Omental fat pad (tissue), 3 donors: ENCODE measurements at regions not wholly inside any gene's neighbourhood (a gene's known extent, or its start where the extent isn't known, plus 50 kb on each side); places are given as distances from the start of the nearest gene placed in this dataset.

Source experiments
- ATAC-seq: fragments of 150-250 bp; one replicate; pipeline ENCODE4 v1.9.1; 2016; ENCODE audit warnings: mild to moderate bottlenecking, moderate library complexity; ENCODE audit not compliant: low FRiP score
- DNase-seq: peaks from one replicate; pipeline ENCODE4 v3.0.0-alpha.2; 2019; ENCODE audit warnings: low spot score
- TF ChIP-seq, protein P1 (sequence below), 3 donors: fragments of 450-650 bp; IDR thresholded peaks; one replicate each; pipeline ENCODE4 v1.5.1; 2016 to 2017; ENCODE audit warnings: antibody characterized with exemption in 3 of 3, mild to moderate bottlenecking in 3 of 3, moderate library complexity in 2 of 3

DNA sequence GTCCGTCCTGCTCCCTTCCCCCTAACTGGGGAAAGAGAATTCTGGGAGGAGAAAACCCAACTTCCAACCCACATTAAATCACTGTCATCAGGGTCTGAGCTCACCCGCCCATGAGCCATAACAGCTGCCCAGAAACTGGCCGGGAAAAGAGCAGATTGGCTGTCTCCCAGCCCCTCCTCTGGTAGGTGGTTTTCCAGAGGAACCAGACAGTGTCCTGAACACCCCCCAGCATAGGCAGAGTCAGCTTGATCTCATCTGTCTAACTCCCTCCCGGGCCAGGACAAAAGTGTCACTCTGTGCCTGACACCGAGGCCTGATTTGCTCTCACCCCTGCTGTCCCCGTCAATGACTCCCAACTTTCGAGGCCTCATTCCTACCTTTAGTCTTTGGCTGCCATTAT, 197.0 kb downstream of the AXIN2 start:
- no peak for DNase-seq
- ATAC-seq: no peak
- TF ChIP-seq, protein P1, sequence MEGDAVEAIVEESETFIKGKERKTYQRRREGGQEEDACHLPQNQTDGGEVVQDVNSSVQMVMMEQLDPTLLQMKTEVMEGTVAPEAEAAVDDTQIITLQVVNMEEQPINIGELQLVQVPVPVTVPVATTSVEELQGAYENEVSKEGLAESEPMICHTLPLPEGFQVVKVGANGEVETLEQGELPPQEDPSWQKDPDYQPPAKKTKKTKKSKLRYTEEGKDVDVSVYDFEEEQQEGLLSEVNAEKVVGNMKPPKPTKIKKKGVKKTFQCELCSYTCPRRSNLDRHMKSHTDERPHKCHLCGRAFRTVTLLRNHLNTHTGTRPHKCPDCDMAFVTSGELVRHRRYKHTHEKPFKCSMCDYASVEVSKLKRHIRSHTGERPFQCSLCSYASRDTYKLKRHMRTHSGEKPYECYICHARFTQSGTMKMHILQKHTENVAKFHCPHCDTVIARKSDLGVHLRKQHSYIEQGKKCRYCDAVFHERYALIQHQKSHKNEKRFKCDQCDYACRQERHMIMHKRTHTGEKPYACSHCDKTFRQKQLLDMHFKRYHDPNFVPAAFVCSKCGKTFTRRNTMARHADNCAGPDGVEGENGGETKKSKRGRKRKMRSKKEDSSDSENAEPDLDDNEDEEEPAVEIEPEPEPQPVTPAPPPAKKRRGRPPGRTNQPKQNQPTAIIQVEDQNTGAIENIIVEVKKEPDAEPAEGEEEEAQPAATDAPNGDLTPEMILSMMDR (IDR thresholded peaks at IDR 0.05): no peak

DNA sequence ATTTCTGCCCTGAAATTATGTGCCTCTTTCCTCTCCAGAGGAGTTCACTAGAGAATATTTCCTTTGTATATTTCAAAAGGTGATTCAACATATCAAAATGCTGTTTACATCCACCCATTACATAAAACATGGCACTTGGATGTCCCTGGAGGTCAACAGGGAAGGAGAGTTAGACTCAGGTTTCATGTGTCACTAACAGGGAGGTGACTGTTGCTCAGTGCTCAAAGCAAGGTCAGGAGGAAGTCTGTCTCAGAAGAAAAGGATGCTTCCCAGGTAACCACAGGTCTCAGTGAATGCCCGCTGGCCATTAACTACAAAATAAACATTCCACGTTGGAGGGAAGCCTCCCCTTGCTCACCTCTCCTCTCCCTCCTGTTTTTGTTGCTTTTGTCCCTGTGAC, 198.6 kb downstream of the AXIN2 start:
- ATAC-seq (no peak), DNase-seq (no peak)
- TF ChIP-seq, protein P1 (IDR thresholded peaks at IDR 0.05): no peak

- ATAC-seq: no peak
- TF ChIP-seq, protein P1 (IDR thresholded peaks at IDR 0.05): no peak
- no peak for DNase-seq
Observed at GRCh38 chr17:65360961-65361552, 200.4 kb downstream of the AXIN2 start.

DNA sequence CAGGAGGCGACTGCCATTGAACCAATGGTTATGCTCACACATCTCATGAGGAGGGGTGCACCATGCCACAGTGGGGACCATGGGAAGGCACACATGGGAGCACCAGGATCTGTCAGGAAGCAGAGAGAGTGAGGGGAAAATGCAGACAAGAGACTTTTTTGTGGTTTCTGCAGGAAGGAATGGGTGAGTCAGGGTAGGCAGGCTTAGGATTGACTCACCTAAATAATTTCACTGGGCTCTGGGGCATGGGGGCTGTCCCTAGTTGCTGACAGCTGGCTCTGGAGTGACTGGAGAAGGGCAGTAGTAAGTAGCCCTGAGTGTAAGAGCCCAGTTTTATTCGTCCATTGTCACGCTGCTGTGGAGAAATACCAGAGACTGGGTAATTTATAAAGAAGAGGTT, 202.4 kb downstream of the AXIN2 start:
- no peak for ATAC-seq
- no peak for DNase-seq
- TF ChIP-seq, protein P1 (IDR thresholded peaks at IDR 0.05): no peak

DNA sequence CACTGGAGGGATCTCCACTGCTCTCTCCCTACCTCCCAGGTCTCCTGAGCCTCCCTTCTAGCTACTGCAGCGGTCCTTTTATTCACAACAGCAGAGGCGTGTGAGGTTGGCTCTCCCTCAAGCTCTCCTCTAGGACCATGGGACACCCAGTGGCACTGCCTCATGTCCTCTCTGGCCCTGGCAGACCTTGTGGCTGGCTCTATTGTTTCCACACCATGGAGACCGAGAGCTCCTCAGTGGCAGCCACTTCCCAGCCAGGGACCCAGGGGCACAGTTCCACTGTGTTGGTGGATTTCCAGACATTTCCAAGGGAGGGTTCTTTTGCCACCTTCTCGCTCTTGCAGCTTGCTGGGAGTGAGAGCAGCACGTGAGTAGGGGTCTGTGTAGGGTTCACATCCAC, 204.9 kb downstream of the AXIN2 start:
- ATAC-seq (no peak), DNase-seq (no peak)
- TF ChIP-seq, protein P1 (IDR thresholded peaks at IDR 0.05): no peak

GRCh38 chr17:65355246-65355645, 206.2 kb downstream of the AXIN2 start:
- DNase-seq (no peak), ATAC-seq (no peak)
- TF ChIP-seq, protein P1 (IDR thresholded peaks at IDR 0.05): no peak

DNA sequence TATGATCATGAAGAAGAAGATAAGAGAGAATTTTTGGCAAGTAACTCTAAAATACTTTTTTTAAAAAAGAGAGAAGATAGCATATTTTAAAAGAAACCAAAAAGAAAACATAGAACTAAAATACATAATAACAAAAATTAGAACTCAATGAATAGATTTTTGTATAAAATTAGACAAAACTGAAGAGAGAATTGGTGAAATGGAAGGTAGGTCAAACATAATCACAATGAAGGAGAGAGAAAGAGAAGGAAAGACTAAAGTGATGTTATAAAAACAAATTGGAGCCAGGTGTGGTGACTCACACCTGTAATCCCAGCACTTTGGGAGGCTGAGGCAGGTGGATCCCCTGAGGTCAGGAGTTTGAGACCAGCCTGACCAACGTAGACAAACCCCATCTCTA, 211.5 kb downstream of the AXIN2 start:
- DNase-seq (no peak), ATAC-seq (no peak)
- TF ChIP-seq, protein P1 (IDR thresholded peaks at IDR 0.05): no peak
